IPS-NIHi7 (cell line): ENCODE measurements at regions not wholly inside any gene's neighbourhood (a gene's known extent, or its start where the extent isn't known, plus 50 kb on each side); places are given as distances from the start of the nearest gene placed in this dataset.
A peak's percentile ranks its signal among the peaks of the same experiment; 100 is the strongest.
"Not testable (repeated sequence)": the region's sequence is repeated elsewhere in the genome, so short reads cannot be mapped to it uniquely, and the experiment has no call there.

ENCODE experiments used
- DNase-seq: peaks from one replicate; pipeline ENCODE4 v3.0.0; 2012; ENCODE audit warnings: mixed read lengths; ENCODE audit errors: extremely low spot score

GRCh38 chr4:28788929-28789490, 1928.4 kb downstream of the STIM2 start:
- DNase-seq: no peak

- no peak for DNase-seq
These were observed 1927.1 kb upstream of the PCDH7 start for GRCh38 chr4:28792917-28793597.

DNA sequence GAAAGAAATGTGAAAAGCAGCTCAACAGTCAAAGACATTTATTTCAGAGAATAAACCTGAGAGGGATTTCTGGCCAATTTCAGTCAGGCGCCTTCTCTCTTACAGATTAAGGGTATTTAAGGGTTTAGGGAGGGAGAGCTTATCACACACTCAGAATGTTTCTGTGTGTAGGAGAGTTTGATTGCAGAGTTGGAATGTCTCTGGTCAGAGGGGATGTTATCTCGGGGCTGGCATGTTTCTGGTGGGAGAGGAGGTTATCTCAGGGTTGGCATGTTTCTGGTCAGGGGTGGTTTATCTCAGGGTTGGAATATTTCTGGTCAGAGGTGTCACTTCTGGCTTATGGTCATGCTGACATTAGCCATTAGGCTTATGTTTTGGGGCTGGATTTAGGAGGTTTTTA, 1920.5 kb upstream of the PCDH7 start:
- no peak for DNase-seq

GRCh38 chr4:28811025-28811424, 1909.1 kb upstream of the PCDH7 start:
- DNase-seq: no peak

DNA sequence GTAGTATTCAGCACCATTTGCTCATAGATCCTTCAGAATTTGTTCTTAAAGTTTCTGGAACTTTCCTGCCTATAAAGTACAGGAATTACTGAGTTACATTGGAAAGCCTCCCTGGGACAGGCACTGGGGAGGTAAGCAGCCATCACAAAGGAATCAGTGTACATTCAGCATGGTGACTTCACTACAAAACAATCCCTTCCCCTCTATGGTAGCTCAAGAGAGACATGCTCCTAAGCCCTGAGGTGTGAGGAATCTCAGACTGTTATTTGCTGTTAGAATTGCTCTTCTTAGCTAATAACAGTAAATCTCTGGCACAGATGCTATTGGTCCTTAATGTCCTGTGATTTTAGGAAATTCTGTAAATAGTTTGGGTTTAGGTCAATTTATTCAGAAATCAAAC, 1898.0 kb upstream of the PCDH7 start:
- DNase-seq: no peak

DNA sequence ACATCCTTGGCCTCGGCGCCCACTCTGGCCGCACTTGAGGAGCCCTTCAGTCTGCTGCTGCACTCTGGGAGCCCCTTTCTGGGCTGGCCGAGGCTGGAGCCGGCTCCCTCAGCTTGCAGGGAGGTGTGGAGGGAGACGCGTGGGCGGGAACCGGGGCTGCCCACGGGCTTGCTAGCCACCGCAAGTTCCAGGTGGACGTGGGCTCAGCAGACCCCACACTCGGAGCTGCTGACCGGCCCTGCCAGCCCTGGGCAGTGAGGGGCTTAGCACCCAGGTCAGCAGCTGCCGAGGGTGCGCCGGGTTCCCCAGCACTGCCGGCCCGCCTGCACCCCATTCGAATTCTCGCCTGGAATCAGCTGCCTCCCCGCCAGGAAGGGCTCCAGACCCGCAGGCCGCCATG, 1892.3 kb upstream of the PCDH7 start:
- no peak for DNase-seq

DNA sequence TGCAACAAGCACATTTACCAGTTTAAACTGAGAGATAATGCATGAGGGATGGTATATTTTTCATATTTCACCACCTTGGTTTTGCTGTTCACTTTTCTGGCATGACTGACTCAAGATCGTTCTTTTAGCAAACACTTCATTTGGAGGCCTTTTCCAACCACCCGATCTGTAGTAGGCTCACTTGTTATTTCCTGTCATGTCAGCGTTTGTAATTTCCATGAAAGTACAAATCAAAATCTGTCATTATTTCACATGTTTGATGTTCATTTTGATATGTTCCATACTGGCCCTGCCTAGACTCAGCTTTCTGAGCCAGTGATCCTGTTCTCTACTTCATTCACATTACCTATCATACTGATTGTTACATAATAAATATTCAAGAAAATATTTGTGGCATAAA, 1888.3 kb upstream of the PCDH7 start:
- DNase-seq: no peak

GRCh38 chr4:28832444-28832843, 1887.7 kb upstream of the PCDH7 start:
- no peak for DNase-seq

DNA sequence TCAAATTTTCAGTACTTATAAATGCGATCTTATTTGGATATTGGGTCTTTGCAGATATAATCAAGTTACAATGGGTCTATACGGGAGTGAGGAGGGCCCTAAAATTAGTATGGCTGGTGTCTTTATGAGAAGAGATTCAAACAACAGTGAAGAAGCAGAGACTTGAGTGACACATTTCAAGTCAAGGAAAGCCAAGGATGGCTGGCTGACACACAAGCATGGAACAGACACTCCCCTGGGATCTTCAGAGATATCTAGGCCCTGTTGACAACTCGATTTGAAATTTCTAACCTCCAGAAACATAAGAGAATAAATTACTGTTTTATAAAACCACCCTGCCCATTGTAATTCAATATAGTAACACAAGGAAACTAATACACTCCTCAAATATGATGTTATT, 1886.0 kb upstream of the PCDH7 start:
- DNase-seq: no peak

DNA sequence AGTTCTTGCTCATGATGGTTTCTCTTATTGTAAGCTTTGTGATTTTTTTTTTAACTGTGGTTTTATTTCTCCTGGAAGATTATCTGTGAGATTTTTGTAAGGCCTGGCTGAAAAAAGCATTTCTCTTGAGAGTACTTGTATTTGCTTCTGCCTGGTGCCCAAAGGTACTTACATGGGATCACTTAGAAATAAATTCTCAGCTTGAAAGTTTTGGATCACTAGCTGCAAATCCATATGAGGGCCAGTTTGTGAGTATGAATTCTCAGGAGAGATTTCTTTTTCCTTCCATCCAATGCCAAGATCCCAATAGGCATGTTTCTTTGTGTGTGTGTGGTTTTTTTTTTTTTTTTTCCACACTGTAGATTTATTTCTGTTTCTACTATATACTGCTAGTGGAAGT, 1884.7 kb upstream of the PCDH7 start:
- no peak for DNase-seq

DNA sequence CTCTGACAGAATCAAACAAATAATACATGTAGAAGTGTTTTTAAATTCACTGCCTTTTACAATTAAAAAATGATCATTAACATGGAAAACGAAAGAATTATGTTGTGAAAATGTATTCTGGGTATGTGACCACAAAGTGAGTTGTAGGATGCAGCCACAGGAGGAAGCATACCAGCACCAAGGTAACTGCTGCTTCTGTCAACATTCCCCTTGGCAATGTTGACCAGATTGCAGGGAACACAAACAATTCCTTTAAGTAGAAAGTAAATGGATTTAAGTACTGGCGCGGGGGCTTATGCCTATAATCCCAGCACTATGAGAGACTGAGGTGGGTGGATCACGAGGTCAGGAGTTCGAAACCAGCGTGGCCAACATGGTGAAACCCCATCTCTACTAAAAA, 1877.9 kb upstream of the PCDH7 start:
- peak; percentile 37 for DNase-seq

DNA sequence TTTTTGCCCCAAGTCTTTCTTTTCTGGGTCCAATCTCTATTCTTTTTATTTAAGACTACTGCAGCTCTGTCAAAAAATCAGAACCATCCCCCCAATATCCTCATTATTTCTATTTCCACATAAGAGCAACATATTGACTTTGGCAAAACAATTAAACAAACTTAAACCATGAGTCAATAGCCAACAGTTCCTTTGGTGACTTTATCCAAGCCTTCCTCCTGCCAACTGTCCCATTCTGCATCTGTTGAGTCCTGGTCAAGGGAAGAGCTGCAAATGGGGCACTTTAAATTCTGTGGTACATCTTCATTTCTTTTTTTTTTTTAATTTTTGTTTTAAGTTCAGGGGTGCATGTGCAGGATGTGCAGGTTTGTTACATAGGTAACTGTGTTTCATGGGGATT, 1875.0 kb upstream of the PCDH7 start:
- DNase-seq: no peak

DNA sequence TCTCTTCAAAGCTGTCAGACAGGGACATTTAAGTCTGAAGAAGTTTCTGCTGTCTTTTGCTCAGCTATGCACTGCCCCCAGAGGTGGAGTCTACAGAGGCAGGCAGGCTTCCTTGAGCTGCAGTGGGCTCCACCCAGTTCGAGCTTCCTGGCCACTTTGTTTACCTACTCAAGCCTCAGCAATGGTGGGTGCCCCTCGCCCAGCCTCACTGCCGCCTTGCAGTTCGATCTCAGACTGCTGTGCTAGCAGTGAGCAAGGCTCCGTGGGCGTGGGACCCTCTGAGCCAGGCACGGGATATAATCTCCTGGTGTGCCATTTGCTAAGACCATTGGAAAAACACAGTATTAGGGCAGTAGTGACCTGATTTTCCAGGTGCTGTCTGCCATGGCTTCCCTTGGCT, 1863.1 kb upstream of the PCDH7 start:
- DNase-seq: not testable (repeated sequence)

GRCh38 chr4:28868841-28869240, 1851.3 kb upstream of the PCDH7 start:
- no peak for DNase-seq

DNA sequence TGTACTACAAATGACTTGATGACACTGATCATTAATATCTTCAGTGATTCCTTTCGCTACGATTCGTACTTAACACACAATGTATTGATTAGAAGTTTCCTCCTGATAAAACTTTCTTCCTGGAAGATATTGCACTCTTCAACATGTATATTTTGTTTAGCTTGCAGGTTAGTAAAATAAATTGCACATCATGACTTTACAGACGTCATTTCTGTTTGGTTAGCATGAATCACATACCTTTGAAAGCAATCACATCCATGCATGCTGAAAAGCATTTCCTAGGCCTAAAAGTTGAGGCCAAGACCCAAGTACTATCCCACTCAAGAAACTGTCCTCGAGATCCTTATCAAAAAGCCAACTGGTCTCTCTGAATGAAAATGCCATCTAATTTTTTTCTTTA, 1841.0 kb upstream of the PCDH7 start:
- no peak for DNase-seq

GRCh38 chr4:28879900-28880299, 1840.3 kb upstream of the PCDH7 start:
- no peak for DNase-seq

DNA sequence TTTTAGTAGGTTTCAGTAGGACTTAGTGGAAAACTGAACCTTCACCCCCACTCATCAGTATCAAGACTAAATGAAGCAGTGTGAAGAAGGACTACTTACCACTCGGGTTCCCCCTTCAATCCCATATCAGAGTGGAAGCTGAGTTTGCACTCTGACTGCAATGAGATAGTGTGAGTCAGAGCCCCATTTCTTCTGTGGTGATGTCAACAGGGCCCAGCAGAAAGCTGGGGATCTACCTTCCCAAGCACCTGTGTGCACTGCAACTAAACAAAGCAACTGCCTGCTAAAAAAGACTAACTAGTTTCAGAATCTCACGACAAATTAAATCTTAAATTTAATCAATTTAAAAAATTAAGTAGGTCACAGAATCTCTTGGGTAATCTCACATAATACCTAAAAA, 1837.0 kb upstream of the PCDH7 start:
- DNase-seq: peak; percentile 9

- DNase-seq: no peak
These were observed 1833.2 kb upstream of the PCDH7 start for GRCh38 chr4:28886934-28887333.

DNA sequence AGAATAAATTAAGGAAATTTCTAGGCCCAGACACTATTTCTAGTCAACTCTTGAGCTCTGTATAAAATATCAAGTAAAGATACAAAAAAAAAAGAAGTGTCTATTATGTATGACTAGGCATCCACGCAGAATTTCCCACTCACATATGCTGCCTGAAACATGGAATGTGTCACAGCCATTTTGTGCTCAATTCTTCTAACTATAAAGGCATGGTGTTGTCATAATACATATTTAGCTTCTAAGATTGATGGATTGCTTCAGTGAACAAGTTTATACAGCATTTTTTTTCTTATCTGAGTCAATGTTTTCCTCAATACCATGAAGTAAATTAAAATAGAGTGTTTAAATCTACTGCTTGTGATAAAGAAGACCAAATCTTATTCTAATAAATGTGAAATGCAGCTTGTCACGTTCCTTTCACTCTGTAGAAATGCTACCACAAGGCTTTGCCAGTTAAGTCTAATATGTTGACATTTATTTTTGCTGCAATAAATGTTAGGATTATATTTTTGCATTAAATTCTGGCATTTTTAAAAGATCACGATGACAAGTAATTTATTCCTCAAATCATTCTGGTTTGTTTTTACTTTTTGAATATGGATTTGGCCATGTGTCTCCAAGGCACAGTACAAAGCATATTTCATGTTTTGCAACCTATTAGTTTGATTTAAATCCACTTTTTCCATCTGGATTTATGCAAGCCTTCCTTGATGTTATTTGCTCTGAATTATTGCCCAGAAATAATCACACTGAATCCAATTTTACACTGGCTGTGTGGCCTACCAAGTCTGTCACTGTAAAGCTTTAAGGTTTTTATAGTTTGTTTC, 1829.0 kb upstream of the PCDH7 start:
- no peak for DNase-seq

- DNase-seq: no peak
These were observed 1806.7 kb upstream of the PCDH7 start for GRCh38 chr4:28913466-28913865.

- no peak for DNase-seq
These were observed 1803.6 kb upstream of the PCDH7 start for GRCh38 chr4:28916585-28916984.

- DNase-seq: no peak
These were observed 1801.3 kb upstream of the PCDH7 start for GRCh38 chr4:28918871-28919270.

- DNase-seq: no peak
These were observed 1798.3 kb upstream of the PCDH7 start for GRCh38 chr4:28921886-28922285.
